NCI-H510A treated with DMSO at 0.1 percent for 48 hours (cell line): ENCODE measurements at regions not wholly inside any gene's neighbourhood (a gene's known extent, or its start where the extent isn't known, plus 50 kb on each side); places are given as distances from the start of the nearest gene placed in this dataset.
"Not testable (repeated sequence)": the region's sequence is repeated elsewhere in the genome, so short reads cannot be mapped to it uniquely, and the experiment has no call there.

Experiments
- DNase-seq: peaks from one replicate; lab custom pipeline; 2025; lab: John Stamatoyannopoulos, UW

DNA sequence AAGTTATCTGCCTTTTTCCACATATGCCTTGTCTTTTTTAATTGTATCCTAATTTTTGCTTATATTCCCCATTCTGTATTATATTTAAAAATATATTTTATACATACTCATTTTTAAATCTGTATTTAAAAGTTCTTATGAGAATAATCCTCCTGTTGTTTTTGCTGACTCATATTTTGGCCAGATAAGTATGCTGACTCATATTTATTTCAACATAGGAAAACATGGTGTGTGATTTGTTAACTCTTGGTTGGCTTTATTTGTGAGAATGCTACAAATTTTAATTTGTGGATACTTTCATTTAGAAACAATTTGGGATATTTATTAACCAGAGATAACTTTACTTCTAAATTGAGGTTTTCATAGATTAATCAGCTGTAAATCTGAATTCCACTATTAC lies 587.7 kb downstream of the CPS1 start:
- DNase-seq, result no peak

DNA sequence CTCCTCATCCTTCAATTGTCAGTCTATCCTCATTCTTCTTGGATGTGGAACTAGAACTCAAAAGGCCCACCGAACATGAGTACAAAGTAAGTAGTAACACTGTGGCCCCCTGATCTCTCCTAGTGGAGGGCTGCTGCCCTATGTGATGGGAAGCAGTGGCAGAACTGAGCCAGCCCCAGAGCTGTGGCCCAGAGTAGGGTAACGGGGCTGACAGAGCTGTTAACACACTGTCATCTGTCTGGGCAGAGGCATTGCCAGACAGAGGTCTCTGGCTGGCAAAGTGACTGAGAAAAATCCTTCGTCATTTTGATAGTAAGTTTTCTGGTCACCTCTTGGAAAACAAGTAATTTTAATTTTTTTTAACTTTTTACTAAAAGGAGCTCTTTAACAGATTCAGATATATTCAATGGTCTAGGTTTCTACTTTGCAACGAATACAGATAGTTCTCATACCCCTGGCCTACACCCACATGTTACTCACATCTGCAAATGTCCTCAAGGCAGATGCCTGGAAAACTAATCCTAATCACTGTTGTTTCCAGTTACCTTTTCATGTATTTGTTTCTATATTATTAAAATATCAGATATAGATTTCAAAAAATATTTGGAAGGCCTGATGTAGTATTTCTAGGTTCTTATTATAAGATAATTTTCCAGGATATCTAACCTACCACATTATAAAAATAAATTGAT lies 588.7 kb downstream of the CPS1 start:
- DNase-seq, result no peak

DNA sequence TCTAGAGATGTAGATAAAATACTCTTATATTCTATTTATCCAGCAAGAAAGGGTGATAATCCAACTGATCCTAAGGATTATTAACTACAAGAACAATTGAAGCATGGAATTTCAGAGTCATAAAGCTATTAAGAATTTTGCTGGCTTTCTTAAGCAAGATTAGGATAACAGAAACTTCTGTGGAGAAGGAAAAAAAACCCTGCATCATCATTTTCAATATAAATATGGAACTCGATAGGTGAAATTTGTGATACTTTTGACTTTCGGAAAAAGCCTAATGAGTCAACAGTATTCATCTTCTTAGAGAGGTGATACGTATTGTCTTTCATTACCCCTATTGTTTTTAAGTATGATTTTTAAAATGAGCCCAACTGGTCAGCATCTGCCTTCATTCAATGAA lies 593.3 kb downstream of the CPS1 start:
- DNase-seq, result no peak

DNA sequence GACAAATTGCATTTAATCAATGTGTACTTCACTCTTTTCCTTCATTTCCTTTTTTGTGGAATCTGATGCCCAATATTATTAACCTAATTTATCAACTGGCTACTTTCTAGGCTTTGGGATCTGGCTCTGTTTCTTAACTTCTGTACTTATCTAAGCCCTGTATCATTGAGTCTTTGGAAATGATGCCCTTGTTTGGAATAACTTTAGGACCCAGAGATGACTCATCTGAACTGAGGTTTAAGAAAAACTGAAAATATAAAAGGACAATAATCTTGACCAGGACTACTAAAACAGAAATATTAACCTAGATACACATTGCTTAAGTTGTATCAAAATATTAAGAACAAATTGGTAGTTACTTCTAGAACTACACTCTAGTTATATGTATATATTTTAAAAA lies 600.8 kb downstream of the CPS1 start:
- DNase-seq, result no peak

DNA sequence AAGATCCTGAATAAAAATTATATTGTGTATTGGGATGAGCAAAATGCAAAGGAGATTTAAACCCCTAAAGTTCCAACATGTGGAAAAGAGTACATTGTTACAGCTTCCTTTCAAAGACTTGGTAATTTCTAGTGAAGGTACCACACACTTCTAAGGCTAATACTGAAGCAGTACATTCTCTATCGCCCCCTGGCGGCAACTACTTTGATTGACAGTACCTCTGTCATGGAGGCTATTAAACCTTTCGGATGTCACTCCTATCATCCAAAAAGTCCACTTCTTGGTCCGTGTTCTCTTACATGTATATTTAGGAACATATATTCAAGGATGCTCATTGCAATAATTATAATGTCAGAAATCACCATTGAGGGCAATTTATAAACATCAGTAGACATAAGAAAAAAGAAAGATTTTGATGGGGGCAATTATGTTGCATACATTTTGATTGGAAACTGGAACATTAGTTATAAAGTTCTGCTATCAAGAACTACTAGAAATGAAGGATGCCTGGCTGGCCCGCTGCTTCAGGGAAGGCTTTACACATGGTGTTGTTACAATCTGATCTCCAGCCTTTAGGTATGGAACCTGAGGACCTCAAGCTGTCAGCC lies 601.6 kb downstream of the CPS1 start:
- peak; percentile 51 for DNase-seq

DNA sequence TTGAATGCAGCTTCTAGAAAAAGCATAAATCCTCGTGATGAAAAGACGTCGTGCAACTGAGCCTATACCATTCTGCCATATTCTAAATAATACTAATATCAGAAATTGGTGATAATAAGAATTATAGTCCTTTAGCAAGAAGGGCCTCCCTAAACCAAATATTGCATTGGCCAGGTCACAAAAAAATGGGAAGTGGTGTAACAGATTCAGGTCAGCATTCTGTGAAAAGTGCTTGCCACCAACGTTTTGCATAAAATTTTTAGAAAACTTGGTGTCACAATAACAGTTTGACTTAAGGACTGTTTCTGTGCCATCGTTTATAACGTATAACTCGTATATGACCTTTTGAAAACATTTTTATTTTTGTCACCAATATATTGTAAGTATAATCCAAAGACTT lies 603.6 kb downstream of the CPS1 start:
- no peak for DNase-seq

DNA sequence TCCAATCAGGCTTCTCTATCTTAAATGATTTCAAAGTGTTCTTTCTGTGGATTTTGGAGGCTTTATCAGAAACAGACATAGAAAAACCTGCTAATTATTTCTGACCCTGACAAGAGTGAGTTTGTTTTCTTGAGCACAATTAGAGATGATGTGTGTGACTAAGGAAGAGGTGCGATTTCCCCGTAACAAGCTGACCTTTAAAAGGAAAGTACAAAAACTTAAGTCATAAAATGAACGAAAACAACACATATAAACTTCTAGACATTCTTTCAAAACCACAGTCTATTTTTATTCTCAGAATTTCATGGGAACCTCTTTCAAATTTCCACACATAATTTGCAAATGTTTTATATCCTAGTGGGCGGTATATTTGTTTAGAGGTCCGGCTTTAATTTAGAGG lies 604.8 kb downstream of the CPS1 start:
- no peak for DNase-seq

DNA sequence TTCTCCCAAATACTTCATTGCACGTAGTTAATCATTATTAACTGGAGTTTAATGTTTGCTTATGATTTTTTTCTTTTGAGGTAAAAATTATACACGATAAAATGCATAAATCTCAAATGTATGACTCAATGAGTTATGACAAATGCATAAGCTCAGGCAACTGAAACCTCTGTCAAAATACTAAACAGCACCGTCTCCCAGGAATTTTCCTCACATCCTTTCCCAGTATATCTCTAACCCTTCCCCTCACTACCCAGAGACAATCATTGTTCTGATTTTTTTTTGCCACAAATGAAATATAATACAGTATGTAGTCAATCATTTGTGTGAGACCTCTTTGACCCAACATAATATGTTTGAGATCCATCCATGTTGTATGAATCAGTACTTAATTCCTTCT lies 606.5 kb downstream of the CPS1 start:
- DNase-seq, result no peak

DNA sequence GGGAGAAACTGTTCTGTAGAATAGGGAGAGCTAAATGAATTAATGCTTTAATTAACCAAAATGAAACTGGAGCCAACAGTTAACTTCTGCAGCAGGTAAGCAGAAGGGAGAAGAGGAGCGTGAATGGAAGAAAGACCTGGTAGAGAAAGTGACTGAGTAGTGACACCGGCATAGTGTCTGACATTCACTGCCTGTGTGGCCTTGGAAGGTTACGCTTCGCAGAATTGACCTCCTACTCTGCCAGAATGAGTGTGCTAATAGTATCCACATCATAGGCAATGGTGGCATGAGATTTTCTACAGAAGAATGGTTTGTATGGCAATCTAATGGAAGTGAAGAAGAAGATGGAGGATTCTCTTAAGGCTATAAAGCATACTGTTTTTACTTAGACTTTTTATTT lies 614.4 kb downstream of the CPS1 start:
- DNase-seq, result no peak

DNA sequence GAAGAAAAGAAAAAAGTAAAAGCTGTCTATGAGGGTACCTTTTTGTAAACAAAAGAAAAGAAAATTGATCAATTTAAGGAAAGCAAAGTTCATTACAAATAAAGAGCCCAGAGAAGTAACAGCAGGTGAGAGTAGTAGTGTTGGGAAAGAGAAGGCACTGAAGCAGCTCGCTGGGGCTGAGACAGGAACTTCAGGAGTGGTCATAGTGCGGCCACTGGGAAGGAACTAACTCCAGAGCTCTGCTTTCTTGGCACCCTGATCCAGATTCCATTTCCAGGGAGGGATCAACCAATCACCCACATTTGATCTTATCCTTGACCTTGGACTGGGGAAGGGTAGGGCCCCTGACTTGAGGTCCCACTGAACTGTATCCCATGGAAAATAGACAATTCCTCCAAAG lies 617.6 kb downstream of the CPS1 start:
- DNase-seq, result no peak

DNA sequence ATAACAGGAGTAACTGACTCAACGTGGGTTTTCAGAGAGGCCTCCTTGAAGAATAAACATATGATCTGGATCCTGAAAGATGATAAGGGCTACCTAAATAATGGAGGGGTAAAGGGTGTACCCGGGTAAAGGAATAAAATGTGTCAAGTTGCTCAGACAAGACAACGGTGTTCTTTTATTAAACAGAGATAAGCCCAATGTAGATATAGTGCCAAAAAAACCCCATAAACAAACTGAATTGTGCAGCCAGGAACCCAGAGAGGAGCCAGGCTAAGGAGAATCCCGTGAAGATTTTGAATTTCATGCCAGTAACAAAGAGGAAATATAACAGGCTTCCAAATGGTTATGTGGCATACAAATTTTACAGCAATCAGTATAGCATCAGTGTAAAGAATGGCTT lies 618.2 kb downstream of the CPS1 start:
- no peak for DNase-seq

DNA sequence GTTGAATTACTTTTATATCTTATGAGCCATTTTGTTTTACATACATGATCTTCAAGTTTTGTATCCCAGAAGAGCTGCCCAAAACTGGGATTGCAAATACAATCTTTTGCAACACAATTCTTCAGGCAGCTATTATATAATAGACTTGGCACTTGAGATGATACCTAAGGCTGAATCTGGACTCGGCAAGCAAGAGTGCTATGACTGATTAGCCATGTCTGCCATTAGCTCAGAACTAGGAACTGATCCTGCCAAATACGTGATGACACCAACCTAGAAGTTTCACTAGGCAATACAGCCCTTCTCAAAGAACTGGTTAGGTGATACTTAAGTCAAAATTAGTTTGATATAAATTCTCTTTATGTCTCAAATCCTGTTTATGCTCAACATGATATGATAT lies 619.6 kb downstream of the CPS1 start:
- no peak for DNase-seq

DNA sequence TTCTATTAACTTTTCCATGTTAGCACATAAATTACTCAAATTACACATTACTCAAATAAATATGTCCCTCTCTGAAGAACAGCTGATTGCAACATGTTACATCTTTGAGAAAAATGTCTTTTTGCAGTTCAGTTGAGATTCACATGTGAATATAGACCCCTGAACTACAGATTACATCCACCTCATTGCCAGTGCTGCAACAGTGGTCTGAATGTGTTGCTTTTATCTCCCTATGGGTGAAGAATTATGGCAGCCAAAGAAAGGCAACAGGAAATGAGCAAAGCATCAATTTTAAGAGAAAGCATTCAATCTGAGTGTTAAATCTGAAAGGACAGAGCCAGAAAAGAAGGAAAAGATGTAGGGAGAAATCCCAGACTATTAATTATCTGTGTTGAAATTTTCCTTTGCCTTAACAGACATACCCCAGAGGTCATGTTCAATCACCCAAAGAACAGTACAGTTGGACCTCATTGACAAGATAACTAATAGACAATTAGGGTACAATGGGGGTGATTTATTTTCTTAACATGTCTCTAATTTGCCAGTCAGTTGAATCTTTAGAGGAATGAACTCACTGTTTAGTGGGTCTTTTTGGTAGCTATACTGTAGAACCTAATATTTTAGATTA lies 620.2 kb downstream of the CPS1 start:
- DNase-seq, result no peak

DNA sequence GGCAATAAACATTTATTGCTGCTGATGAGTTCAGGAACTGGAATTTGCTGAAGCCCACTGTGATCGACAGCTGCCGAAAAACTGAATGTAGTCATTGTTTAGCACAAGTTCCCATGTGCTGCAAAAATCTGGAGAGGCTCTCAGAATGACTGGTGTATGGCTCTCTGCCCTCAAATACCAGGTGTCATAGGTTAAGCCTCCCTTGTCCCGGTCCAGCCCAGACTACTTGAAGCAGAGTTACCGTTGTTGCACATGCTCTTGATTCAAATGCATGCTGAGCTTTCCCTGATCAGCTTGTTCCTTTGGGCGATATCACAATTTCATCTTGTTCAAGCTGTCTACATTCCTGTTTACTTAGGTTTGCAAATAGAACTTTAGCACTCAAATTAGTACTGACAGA lies 625.2 kb downstream of the CPS1 start:
- DNase-seq, result no peak

DNA sequence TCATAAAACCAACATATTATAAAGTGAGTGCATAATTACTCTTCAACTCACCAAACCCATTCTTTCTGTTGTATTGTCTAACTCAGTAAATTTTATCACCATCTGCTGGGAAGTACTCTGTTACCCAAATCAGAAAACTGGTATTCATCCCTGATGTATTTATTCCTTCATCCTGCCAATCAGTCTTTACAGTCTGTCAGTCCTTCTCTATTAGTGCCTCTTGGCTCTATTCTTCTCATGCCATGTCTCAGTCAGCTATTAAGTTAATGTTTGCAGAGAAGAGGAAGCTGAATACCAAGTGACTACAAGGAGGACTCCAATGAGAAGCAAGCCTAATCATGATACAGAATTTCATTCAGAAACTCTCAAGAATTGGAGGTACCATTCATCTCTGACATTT lies 631.2 kb downstream of the CPS1 start:
- DNase-seq, result no peak

DNA sequence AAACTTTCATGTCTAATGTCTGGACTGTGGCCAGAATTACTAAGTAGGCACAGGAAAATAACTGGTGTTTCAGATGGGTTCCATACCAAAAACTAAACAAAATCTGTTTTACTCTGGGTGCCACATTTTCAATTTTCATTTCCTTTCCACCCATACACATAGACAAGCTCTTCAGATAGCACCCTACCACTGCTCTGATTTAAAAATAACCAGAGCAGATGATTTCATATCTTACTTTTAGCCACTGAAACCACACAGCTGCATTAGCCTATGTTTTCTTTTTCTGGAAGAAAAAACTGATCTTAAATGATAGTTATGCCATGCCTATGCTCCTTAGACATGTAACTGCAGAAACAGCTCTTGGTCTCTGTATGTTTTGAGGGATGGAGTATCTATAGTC lies 647.6 kb downstream of the CPS1 start:
- DNase-seq, result no peak

DNA sequence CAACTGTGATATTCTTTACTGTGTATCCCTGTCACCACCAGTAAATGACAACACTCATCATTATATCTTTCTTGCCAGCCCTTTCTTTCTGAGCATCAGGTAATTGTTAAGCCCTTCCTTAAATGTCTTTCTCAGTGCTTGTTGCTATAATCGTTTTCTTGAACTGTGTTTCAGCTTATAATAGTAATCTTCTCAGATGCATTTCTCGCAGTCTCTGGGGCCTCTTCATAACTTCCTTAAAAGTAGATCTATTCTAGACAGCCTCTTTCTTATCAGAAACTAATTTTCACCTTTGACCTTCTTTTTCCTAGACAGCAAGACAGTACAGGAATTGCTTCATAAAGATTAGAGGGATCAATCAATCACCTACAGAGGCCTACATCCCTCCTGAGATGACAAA lies 648.1 kb downstream of the CPS1 start:
- no peak for DNase-seq

DNA sequence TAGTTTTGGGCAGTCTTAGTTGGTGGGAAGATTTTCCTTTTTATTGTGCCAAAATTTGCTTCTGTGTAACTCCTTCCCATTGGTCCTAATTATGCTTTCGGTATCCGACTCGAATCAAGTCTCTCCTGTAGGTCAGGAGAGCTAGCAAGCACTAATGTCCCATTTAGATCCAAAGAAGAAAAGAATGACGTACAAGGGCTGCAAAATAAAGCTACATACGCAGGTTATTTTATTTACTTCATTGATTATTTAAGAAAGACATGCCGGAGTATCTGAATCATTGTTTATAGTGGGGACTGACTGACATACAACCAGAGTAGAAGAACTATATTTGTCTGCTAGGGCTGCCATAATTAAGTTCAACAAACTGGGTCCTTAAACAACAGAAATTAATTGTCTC lies 648.5 kb downstream of the CPS1 start:
- no peak for DNase-seq

DNA sequence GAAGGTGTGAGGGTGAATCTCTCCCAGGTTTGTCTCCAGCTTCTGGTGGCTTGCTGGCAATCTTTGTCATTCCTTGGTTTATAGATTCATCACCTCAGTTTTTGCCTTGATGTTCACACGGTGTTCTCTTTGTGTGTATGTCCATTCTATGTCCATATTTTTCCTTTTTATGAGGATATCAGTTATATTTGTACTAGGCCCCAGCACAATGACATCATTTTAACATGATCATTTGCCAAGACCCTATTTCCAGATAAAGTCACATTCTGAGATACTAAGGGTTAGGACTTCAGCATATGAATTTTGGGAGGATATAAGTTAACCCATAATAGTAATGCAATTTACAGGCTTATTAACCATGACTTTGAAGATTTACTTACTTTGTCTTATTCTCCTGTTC lies 649.0 kb downstream of the CPS1 start:
- DNase-seq, result no peak

DNA sequence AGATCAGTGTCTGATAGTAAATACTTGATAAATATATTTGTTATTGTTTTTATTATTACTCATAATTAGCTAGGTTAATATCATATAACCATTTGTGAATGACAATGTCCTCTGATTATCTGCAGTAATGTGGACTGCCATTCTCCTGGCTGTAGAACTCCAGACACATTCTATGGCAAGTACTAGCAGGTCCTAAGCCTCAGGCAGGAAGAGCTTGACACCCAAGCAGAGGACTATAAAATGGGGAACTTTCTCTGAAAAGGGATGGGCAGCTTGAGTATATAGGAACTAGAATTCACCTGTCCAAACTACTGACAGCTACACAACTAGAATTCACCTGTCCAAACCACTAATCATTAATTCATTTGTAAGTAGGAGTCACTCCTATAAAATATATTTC lies 649.4 kb downstream of the CPS1 start:
- no peak for DNase-seq

DNA sequence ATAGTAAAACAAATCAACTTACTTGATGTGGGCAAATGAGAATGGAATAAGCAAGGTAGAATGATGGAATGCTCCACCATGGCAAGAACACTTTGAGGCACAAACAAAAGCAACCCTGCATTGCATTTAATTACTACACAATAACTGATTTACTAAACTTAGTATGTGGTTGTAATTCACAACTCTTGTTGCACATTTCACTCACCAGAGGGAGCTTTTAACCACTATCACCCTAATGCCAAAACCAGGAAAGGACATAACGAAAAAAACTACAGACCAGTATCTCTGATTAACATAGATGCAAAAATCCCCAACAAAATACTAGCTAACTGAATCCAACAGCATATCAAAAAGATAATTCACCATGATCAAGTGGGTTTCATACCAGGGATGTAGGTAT lies 659.8 kb downstream of the CPS1 start:
- no peak for DNase-seq

DNA sequence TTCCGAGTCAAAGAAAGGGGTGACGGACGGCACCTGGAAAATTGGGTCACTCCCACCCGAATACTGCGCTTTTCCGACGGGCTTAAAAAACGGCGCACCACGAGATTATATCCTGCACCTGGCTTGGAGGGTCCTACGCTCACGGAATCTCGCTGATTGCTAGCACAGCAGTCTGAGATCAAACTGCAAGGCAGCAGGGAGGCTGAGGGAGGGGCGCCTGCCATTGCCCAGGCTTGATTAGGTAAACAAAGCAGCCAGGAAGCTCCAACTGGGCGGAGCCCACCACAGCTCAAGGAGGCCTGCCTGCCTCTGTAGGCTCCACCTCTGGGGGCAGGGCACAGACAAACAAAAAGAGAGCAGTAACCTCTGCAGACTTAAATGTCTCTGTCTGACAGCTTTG lies 663.1 kb downstream of the CPS1 start:
- DNase-seq, result not testable (repeated sequence)

DNA sequence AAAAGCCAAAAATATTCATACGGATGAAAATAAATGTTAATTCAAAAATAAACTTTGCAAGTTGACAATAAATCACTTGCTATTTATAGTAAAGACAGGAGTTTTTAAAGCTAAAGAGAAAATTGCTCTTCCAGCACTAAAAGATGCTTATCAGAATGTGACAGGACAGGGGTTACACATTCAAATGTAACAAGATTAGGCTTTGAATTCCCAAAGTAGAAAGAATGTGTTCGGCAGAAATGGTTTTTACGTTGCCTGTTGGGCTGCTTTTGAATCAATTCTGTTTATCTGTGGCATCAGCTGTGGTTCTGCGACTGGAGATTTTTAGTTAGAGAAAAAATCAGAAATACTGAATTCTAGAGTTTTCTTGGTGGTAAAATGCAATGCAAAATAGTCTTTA lies 669.4 kb downstream of the CPS1 start:
- DNase-seq, result no peak

DNA sequence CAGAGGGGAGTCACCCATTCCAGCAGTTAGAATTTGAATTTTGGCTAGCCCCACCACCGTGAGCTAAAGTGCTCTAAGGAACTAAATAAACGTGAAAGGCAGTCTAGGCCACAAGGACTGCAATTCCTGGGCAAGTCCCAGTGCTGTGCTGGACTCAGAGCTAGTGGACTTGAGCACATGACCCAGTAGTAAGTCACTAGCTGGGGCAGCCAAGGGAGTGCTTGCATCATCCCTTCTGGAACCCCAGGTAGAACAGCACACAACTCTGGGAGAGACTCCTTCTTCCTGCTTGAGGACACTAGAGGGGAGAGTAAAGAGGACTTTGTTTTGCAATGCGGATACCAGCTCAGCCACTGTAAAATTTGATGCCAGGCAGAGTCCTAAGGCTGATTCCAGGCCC lies 672.2 kb downstream of the CPS1 start:
- no peak for DNase-seq
